GM18502 (cell line): ENCODE measurements at regions not wholly inside any gene's neighbourhood (a gene's known extent, or its start where the extent isn't known, plus 50 kb on each side); places are given as distances from the start of the nearest gene placed in this dataset.

Experiments
- ATAC-seq: cut with Tn5 transposase; IDR thresholded peaks from one replicate; pipeline ENCODE4 v1.9.1; 2021; ENCODE audit warnings: mild to moderate bottlenecking; ENCODE audit not compliant: unreplicated experiment, poor library complexity

DNA sequence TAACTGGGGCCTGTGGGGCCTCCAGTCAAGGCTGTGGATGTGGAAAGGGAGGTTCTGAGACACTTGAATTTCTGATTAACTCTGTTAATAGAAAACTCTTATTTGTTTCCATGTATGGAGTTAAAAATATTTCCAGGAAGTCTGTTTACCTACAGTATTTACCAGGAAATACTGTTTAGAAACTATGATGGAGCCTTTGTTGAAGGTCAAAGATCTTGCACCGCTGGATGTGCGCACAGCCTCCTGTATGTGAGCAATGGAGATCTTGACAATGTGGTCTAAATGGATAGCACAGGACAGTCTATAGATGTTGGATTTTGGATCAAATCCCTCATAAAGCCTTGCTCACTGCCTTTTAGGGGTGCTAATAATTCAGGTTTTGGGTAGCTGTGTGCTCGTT is 268.4 kb downstream of the DLEU7 start:
- no peak for ATAC-seq

DNA sequence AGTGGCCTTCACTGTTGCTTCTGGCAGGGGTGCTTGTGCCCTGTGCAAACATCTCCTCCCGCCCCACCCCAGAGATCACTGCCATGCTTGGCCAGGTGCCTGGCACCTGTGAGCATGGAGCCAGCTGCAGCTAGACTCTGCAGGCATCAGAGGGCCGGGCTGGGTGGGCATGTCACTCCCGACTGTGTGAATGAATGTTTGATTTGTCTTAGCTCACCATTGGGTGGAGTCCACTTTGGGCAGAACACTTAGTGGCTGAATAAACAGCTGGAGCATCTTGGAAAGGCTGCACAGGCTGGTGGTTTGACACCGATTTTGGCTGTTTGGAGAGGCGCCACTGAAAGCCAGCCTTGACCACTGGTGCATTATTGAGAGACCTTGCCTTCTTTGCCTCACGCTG is 267.3 kb downstream of the DLEU7 start:
- ATAC-seq = no peak

DNA sequence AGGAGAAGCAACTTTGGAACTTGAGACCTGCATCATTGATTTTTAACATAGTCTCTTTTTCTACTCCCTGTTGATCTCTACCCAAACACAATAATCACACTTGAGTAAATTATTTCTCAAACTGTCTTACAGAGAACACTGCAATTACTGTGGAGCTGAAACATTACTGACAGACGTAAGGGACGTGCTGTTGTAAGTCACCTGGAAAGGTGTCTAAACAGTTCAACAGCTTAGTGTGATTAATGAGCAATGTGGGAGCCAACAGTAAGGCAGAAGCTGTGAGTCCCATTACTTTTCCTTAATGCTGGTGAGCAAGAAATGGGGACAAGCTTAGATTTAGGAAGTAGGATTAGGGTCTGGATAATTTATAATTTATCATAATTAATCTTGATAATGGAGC is 265.7 kb downstream of the DLEU7 start:
- ATAC-seq = no peak

DNA sequence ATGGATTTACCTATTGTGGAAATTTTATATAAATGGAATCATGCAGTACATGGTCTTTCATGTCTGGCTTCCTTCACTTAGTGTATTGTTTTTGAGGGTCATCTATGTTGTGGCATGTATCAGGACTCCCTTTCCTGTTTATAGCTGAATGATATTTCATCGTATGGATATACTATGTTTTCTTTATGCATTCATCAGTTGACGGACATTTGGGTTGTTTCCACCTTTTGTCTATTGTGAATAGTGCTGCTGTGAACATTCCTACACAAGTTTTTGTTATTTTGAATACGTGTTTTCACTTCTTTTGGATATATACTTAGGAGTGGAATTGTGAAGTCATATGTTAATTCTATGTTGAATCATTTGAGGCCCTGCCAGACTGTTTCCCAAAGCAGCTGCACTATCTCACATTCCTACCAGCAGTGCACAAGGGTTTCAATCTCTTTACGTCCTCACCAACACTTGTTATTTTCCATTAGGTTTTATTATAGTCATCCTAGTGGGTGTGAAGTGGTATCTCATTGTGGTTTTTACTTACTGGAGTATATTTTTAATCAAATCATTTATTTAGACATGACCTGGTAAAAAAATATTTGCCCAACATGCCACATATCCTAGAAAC is 262.7 kb downstream of the DLEU7 start:
- ATAC-seq = no peak

DNA sequence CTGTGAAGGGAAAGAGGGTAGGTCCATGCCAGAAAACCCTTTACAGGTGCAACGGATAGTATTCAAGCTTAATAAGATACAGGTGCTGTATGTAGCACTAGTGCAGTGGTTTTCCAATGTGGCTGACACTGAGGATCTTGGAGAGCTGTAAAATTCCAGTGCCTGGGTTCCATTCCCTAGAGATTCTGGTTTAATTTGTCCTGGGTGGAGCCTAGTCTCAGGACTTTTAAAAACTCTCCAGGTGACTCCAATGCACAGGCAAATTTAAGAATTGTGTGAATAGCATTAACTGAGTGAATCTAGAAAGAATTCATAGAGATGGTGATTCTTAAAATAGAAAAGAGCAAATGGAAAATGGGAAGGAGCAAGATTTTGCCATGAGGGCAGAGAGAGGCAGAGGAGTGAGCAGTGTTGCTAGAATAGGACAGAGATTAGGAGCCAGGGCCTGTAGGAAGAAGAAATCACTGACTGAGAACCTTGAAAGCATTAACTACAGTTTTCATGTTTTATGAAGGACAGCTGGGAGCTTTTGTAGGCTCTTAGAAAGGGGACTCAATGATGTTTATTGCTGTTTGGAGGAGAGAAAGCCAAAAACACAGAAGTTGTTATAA is 261.8 kb downstream of the DLEU7 start:
- ATAC-seq = no peak

DNA sequence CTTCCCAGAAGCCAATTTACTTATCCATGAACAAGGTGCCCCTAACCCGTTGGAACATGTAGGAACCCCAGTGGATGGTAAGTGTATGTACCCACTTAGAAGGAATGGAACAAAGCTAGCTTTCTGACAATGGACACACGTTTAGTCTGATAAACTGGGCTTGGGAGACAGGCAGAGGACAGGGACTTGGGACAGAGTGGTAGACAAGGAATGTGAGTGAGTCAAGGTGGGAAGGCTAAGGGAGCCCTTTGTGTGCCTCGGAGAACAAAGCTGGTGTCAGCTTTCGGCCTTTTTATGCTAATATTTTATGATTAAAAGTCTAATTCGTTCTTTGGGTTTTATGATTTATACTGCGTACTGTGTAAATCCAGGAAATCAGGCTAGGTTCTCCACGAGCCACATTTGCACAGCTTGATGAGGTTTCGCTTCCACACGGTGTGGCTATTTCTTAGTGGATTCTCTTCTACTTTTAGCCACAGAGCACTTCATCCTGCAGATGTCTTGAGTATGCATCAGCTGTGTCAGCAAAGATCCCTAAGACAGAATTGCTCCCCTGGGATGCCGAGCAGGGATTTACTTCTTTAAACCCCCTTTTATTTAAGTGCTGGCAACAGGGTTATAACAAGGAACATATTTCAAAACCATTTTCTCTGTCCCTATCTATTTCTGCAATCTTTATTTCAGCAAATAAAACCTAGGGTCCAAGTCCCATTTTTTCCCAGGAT is 258.5 kb downstream of the DLEU7 start:
- ATAC-seq = no peak

DNA sequence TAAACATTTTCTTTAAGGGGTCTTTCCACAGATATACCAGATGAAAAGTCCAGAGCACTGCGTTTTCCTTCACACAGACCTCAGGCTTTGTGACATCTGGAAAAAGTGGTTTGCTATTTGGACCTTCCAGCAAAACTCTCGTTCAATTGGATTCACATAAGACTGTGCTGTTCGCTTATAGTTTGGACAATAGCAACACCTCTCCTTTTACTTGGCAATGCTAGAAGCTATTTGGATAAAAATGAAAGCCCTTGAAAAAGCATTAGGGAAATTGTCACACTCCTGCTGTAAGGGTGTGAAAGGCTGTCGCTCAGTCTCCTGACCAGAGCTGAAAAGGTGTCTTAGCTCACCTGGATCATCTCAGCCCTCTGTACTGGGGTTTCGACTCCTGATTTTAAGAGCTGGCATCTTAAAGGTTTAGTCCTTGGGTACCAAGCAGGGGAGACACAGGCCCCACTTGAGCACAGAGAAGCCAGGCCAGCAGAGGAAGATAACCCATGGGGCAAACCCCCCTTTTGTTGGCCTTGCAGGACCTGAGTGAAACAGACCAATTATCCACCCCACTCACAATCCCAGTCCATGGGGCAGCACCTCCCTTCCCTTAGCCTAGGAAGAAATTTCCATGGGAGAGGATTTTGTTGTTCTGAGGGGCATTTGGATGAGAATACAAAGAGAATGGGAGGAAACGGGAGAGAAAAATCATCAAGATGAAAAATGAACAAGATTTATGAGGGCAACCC is 257.6 kb downstream of the DLEU7 start:
- no peak for ATAC-seq

DNA sequence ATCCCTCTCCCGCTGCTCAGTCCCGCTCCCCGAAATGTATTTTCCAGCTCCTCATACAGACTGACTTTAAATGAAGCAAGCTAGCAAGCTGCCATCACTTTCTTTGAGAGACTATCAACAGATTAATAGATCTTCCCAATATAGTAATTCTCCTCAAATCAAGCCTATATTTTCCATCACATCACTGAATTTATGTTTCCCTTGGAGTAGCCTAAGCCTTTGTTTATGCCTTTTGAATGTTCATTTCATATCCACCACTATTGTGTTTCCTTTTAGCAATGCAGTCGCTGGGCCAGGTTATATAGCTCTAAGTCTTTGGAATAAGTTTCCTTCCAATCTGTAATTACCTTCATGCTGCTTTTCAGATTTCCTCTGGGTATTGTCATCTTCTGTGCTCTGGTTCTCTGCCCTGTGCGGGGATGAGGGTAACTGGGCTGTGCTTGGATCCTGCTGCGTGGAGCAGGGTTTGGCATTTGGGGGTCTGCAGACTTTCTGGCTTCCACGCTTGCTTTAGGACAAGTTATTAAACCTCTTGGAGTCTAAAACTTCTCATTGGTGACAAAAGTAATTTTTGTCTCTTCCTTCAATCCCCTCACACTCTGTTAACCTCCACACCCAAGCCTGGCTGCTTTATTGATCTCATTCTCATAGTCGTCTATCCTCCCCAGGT is 256.9 kb downstream of the DLEU7 start:
- no peak for ATAC-seq

DNA sequence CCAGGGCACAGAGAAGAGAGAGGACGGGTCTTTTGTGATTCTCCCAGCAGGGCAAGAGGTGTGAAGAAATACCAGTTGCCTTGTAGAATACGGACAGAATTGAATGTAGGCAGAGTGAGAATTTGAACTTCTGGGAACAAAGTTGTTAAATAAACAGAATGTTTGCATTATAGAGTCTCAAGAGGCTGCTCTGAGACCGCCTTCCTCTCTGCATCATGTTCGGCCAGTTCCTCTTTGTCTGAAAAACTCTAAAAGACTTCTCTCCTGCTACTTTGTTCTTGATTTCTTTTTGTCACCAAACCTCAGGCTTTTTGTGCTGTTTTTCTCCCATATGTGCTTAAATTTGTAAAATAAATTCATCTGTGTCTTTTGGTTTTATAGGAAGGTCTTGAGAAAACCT is 256.4 kb downstream of the DLEU7 start:
- no peak for ATAC-seq

DNA sequence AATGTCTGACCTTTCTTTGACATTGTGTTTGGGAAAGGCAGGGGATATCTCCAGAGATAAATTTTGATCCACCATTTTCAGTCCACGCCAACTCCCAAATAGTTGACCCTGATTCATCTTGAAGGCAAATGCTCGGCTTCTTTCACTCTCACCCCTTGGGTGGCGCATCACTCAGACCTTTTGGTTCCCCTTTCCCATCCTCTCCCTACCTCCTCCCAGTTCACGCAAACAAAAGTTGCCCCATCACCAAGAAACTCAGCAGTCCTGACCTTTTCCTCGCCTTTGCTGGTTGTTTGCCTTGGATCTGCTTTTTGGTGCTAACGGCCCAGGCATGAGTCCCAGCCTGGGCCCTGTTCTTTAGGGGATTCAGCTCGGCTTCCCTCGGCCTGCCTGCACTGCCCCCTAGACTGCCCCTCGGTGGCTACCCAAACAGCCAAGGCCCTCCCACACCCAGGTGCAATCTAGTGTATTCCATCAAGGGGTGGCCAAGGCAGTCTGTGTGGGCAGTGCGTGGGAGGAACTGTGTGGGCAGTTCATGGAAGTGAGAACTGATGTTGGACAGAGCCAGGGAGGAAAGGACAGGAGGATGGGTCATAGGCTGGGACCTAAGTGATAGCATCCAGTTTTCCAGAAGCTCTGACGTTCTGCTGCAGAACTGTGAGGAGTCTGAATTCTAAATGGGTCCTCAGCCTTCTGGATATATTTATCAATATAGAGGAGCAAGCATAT is 255.7 kb downstream of the DLEU7 start:
- no peak for ATAC-seq

DNA sequence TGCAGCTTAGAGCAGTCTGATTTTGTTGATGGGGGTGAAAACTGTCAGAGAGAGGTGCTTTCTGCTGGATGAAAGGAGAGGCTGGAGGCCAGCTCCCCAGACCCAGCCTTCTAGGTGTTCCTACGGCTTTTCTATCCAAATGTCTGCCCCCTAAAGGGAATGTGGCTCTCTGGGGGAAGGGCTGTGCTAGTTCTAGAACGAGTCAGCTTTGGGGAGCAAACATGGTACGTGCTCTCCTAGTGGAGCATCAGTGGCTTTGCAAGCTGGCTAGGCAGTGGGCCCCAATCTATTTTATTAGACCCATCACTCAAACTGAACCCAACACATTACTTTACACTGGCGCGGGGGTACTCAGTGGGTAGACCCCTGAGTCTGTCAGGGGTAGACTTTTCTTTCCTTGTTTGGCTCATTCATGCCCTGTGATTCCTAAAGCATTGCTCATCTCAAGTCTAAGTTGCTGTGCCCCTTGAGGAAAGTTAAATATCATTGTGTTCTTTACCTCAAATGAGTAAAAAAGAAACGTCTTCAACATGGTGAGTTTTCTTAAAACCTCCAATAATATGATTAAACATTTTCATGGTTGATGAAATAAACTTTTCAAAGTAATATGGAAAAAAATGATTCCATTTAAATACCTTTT is 254.9 kb downstream of the DLEU7 start:
- ATAC-seq = no peak

DNA sequence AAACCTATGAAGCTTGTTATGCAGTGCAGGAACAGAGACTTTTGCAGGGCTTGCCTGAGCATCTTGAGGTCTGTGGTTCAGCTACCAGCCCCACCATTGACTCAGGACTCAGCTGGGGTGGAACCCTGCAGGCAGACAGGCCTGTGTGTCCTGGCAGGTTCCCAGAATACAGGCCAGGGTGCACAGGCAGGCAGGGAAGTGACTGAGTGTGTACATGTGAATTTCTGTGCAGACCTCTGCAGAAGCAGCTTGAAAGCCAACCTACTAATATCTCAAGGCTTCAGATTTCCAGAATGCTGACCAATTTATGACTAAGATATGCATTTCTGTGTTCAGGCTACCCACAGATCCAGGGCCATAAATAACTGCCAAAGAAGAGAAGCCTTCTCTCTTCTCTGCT is 254.4 kb downstream of the DLEU7 start:
- ATAC-seq = no peak

DNA sequence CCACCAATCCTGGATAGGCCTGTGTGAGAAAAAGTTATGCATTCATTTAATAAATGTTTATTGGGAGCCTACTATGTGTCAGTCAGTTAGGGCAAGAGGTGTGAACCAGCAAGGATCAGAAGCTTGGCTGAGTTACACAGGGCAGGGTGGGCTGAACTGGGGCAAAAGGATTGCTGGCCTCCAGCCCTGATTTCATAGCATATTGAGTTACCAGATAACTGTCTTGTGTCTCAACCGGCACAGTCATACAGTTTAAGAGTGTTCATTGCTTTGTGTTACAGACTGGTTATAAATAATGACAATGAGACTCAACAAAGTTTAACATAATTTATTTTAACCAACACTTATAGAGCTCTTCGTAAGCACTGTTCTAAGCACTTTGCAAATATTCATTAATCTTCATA is 253.8 kb downstream of the DLEU7 start:
- no peak for ATAC-seq

DNA sequence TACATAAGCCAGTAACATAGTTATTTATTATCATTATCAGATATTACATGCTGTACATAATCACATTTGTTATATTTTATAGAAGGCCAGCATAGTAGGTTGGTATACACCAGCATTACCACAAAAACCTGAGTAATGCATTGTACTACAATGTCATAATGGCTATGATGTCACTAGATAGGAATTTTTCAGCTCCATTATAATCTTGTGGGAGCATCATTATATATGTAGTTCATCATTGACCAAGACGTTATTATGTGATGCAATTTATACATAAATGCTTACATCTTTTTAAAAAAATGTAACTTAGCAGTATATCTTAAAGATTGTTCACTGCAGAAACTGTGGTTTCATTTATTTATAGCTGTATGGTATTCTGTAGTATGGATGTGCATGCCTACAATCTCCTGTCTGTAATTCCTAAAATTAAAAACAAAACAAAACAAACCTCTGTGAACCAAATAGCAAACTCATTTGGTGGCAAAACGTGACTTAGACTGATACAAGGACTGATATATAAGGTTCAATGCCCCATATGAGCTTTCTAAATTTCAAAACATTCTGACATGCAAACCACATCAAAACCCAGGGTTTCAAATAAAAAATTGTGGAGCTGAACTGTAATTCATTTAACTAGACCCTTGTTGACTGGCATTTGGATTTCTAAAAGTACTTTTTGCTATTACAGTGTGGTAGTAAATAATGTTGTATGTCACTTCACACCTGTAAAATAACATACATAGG is 250.9 kb downstream of the DLEU7 start:
- no peak for ATAC-seq

DNA sequence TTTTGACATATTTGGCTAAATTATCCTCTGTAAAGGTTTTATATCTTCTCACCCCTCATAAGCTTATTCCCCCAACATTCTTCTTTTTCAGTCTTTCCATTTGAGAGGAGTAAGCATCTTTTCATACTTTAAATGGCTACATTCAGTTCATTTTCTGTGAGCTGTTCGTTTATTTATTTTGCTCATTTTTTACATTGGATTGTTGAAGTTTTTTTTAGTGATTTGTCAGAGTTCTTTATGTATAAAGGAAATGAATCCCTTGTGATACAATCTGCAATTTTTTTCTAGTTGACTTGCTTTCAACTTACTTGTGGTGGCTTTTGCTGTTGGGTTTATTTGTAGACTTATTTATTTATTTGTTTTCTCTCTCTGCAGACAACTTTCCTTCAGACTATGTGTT is 250.3 kb downstream of the DLEU7 start:
- ATAC-seq = no peak

DNA sequence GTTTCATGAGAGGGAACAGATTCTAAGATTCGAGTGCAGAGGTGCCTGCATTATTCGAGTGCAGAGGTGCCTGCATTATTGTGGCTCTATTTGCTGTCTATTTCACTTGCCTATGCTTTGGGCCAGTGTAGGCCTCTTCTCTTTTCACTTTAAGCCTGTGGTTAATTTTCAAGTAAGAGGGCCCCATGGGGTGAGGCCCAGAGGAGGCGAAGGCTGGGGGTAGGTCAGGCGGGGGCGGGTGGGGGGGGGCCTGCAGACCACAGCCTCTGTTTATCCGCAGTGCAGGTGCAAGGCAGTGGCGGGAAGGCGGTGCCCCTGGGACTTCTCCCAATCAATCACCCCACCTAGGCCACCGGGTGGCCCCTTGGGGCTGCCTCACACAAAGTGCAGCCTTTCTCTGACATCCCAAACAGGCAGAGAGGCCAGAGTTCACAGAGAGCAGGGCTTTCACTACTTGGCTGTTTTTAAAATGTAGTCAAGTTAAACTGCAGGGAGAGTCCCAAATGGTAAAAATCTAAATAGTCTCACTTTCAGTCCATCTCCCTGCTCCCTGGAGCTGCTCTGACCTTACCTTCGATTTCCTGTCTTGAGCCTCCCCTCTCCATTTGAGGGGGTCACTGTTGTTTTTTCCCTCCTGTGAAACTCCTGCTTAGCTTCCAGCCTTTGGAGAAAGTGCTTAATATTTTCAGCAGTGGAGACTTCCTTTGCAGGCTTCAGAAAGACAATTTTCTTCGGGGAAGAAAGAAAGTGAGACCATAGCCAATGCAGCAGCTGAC is 249.0 kb downstream of the DLEU7 start:
- ATAC-seq = peak; percentile 82

DNA sequence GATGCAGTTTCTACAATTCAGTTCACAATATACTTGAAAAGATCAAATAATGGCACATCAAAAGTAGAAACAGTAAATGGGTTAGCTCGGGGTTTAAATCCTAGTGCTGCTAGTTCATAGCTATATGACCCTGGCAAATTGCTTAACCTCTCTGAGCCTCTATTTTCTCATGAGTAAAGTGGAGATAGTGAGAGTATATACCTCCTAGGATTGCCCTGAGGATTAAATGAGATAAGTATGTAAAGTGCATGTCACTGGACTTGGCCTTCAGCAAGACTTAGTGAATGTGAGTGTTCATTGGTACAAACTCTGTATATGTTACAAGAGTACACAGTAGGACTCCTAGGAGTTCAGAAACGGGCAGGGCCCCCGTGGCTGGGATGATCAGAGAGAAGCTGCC is 248.3 kb downstream of the DLEU7 start:
- no peak for ATAC-seq

DNA sequence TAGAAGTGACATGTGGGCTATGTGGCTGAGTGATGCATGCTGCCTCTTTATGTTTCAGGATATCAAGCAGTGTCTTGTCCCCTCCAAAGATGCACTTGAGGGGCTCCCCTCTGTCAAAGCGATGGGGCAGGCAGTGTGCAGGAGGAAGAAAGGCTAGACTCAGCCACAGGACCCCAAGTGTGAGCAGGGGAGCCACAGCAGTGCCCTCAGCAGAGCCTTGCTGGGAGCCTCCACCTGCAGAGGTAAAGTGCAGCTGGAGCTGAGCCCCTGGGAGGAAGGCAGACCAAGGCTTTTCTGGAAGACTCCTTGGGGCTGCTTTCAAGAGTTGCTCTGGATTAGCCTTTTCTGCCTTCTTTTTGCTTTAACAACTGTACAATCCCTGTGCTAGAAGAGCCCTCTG is 247.3 kb downstream of the DLEU7 start:
- ATAC-seq = no peak
